ENCODE measurements at regions not wholly inside any gene's neighbourhood (a gene's known extent, or its start where the extent isn't known, plus 50 kb on each side); places are given as distances from the start of the nearest gene placed in this dataset.

DNA sequence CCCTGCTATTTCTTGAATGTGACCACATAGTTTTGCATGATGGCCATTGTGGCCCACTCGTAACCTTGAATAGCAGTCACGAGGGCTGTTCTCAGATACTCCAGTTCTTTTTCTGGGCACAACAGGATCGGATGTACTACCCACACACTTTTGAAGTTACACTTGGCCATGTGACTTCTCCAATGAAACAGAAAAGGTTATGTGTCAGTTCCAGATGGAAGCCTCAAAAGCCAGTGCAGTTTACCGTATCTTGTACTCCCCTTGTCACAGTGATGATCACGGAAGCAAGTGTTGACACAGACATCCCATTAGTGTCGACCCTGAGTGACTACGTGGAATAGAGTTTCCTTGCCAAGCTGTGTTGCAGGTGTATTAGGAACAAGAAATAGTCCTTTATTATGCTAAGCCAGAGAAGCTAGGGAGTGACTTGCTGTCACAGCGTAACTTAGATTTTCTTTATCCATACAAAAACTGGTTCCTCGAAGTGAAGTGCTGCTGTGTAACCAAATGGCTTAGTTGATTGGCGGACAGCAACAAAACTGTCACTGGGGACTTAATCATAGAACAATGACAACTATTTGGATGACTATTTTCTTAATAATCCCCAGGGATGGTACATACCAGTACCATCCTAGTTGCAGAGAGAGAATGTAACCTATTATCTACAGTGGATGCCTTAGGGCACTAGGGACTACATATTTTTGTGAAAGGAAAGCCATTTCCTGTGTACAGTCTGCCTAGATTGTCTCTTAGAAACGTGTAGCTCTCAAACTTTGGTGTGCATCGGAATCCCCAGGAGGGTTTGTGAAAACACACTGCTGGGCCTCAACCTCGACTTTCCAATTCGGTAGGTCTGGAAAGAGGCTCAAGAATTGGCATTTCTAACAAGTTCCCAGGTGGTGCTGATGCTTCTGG lies 90.1 kb upstream of the DMRT1 start:
- peak; percentile 59 for FAIRE-seq
- intact Hi-C loops (cut with micrococcal nuclease): loop anchor here (1.0 kb wide), 1 partner anchor 74 kb away; no protein-coding TSS in a partner anchor
- CTCF ChIA-PET: interaction anchor here (0.7 to 2.2 kb wide), 9 partner anchors 8 to 138 kb away, joined by 3 to 10 read pairs (median 5); no protein-coding TSS in a partner anchor

DNA sequence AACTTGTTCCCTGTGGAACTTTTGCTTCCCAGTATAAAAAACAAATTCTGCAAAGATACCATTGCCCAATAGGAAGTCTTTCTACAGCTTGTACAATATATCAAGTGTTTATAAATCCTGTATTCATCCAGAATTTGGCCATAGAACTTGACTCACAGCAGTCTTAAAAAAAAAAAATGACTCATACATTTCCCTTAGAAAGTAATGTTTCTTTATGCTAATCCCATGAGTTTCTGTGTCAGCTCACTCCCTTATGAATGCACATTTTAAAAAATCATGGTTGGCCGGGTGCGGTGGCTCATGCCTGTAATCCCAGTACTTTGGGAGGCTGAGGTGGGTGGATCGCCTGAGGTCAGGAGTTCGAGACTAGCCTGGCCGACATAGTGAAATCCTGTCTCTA lies 89.3 kb upstream of the DMRT1 start:
- peak; percentile 89 for FAIRE-seq
- dilution Hi-C loops (cut with MboI; ENCODE audit: extremely low pct_ligation_motif_present, low sequenced_read_pairs) (loop anchor here (25.0 kb wide), 1 partner anchor 140 kb away; no protein-coding TSS in a partner anchor), intact Hi-C loops (cut with micrococcal nuclease) (loop anchor here (1.0 kb wide), 1 partner anchor 75 kb away; no protein-coding TSS in a partner anchor)
- Histone ChIP-seq H3K36me3 (ENCODE audit: control insufficient read depth in 2 of 2, extremely low read depth in 1 of 2, insufficient read depth in 2 of 2, low read length in 2 of 2) (no peaks in the 10 kb centered on the region), H3K27ac (ENCODE audit: insufficient read depth, low read depth, low read length) (peak overlapping the region; percentile 50), H3K9ac (replicated peaks; ENCODE audit: extremely low read depth, insufficient read depth, low read length) (no peak overlapping the region), H3K4me2 (ENCODE audit: insufficient read depth, low read length) (peak overlapping the region; percentile 43), H2AFZ (ENCODE audit: low read depth, low read length) (no peak overlapping the region), H3K79me2 (ENCODE audit: control insufficient read depth, insufficient read depth, low read length) (no peaks in the 10 kb centered on the region), H3K4me3 (replicated peaks in 1 of 3; ENCODE audit: insufficient read depth in 1 of 3, low read depth in 1 of 3, low read length in 3 of 3) (no peak overlapping the region), H3K9me3 (replicated peaks; ENCODE audit: control insufficient read depth, insufficient read depth, low read length) (no peaks in the 10 kb centered on the region), H3K4me1 (ENCODE audit: control insufficient read depth, extremely low read depth, insufficient read depth, low read length) (peaks cover 36% of the 10 kb centered on the region), H3K9me1 (replicated peaks; ENCODE audit: control insufficient read depth, extremely low read depth, insufficient read depth, low read length) (no peaks in the 10 kb centered on the region), H4K20me1 (replicated peaks; ENCODE audit: control insufficient read depth, extremely low read depth, insufficient read depth, low read length) (no peaks in the 10 kb centered on the region), H3K27me3 (ENCODE audit: control insufficient read depth in 2 of 2, insufficient read depth in 2 of 2, low read length in 2 of 2) (no peaks in the 10 kb centered on the region)
- ChIA-PET CTCF (interaction anchor here (0.7 to 2.2 kb wide), 7 partner anchors 9 to 139 kb away, joined by 3 to 10 read pairs (median 5); no protein-coding TSS in a partner anchor), POLR2A (interaction anchor here (1.0 kb wide), 1 partner anchor 68 kb away, joined by 5 read pairs; no protein-coding TSS in a partner anchor)
- DNase-seq (ENCODE audit: low read depth, low spot score): peak; percentile 82
- BruUV-seq (replicated peaks): no TSS peak
- TF ChIP-seq EZH2 (IDR thresholded peaks at IDR 0.05; ENCODE audit: borderline replicate concordance, low read depth, low read length, severe bottlenecking): no peak
- no peak for TF ChIP-seq GATA2 (IDR thresholded peaks at IDR 0.05; ENCODE audit: insufficient read depth, insufficient read length, low read depth, low read length)
- TF ChIP-seq JUN (IDR thresholded peaks at IDR 0.05; ENCODE audit: borderline replicate concordance, insufficient read depth, insufficient read length, low read depth): peak; percentile 77
- peak; percentile 78 for TF ChIP-seq FOS (IDR thresholded peaks at IDR 0.05; ENCODE audit: borderline replicate concordance, insufficient read depth, low read length)
- no peak for TF ChIP-seq MYC (IDR thresholded peaks at IDR 0.05; ENCODE audit: low read depth, low read length)

More for the DNA sequence above, 90.1 kb upstream of the DMRT1 start:
- Histone ChIP-seq H3K27me3 (ENCODE audit: control insufficient read depth in 2 of 2, insufficient read depth in 2 of 2, low read length in 2 of 2) (no peaks in the 10 kb centered on the region), H3K4me1 (ENCODE audit: control insufficient read depth, extremely low read depth, insufficient read depth, low read length) (peaks cover 36% of the 10 kb centered on the region), H4K20me1 (replicated peaks; ENCODE audit: control insufficient read depth, extremely low read depth, insufficient read depth, low read length) (no peaks in the 10 kb centered on the region), H3K27ac (ENCODE audit: insufficient read depth, low read depth, low read length) (peak overlapping the region; percentile 50), H3K4me3 (replicated peaks in 1 of 3; ENCODE audit: insufficient read depth in 1 of 3, low read depth in 1 of 3, low read length in 3 of 3) (no peak overlapping the region), H3K79me2 (ENCODE audit: control insufficient read depth, insufficient read depth, low read length) (no peaks in the 10 kb centered on the region), H3K36me3 (ENCODE audit: control insufficient read depth in 2 of 2, extremely low read depth in 1 of 2, insufficient read depth in 2 of 2, low read length in 2 of 2) (peaks cover 3 to 4% of the 10 kb centered on the region in 2 experiments), H3K9me3 (replicated peaks; ENCODE audit: control insufficient read depth, insufficient read depth, low read length) (no peaks in the 10 kb centered on the region), H3K4me2 (ENCODE audit: insufficient read depth, low read length) (peak overlapping the region; percentile 43), H3K9ac (replicated peaks; ENCODE audit: extremely low read depth, insufficient read depth, low read length) (no peak overlapping the region), H2AFZ (ENCODE audit: low read depth, low read length) (no peak overlapping the region), H3K9me1 (replicated peaks; ENCODE audit: control insufficient read depth, extremely low read depth, insufficient read depth, low read length) (no peaks in the 10 kb centered on the region)
- TF ChIP-seq MAX (IDR thresholded peaks at IDR 0.05; ENCODE audit: insufficient read depth, insufficient read length) (no peak), JUN (IDR thresholded peaks at IDR 0.05; ENCODE audit: borderline replicate concordance, insufficient read depth, insufficient read length, low read depth) (no peak), POLR2AphosphoS5 (IDR thresholded peaks at IDR 0.05; ENCODE audit: insufficient read depth, low read depth, low read length) (no peak), GATA2 (IDR thresholded peaks at IDR 0.05; ENCODE audit: insufficient read depth, insufficient read length, low read depth, low read length) (no peak)
- BruUV-seq (replicated peaks): no TSS peak
- dilution Hi-C loops (cut with MboI; ENCODE audit: extremely low pct_ligation_motif_present, low sequenced_read_pairs): loop anchor here (25.0 kb wide), 1 partner anchor 139 kb away; no protein-coding TSS in a partner anchor
- no peak for DNase-seq (ENCODE audit: low read depth, low spot score)
- POLR2A ChIA-PET: interaction anchor here (1.0 kb wide), 1 partner anchor 67 kb away, joined by 5 read pairs; no protein-coding TSS in a partner anchor

Data from endothelial cell of umbilical vein (primary cell).